ENCODE measurements at regions not wholly inside any gene's neighbourhood (a gene's known extent, or its start where the extent isn't known, plus 50 kb on each side); places are given as distances from the start of the nearest gene placed in this dataset.
A peak's percentile ranks its signal among the peaks of the same experiment; 100 is the strongest.

GRCh38 chr4:19575924-19576323, 675.8 kb upstream of the SLIT2 start:
- no peaks in the 10 kb centered on the region for H3K4me1 ChIP-seq (ENCODE audit: control insufficient read depth, insufficient read depth, low read length)
- DNase-seq (ENCODE audit: low read depth, low spot score) (no peak), FAIRE-seq (no peak), ATAC-seq (no peak)
- in situ Hi-C loops (cut with MboI) = no loop called here
- WGBS (ENCODE audit: insufficient coverage, insufficient replicate concordance, low lambda C conversion rate, missing lambda C conversion rate) = 30% methylated on average over 5 of the region's 5 CpGs
- POLR2A ChIA-PET = no interaction called here
- no peak overlapping the region for H3K27ac ChIP-seq (ENCODE audit: control insufficient read depth, insufficient read depth)
- CTCF ChIA-PET = no interaction called here
- TF ChIP-seq SPI1 (IDR thresholded peaks at IDR 0.05; ENCODE audit: borderline replicate concordance, insufficient read depth, low read depth, low read length) (peak; percentile 78; the same call in 1 of the 2 replicates), TAF1 (IDR thresholded peaks at IDR 0.05; ENCODE audit: borderline replicate concordance, low read depth, low read length) (no peak), IKZF1 (conservative IDR thresholded peaks at IDR 0.05) (0 out of 2 replicates have a peak, but pooled peaks have one; percentile 22), PKNOX1 (IDR thresholded peaks at IDR 0.05) (no peak), DPF2 (IDR thresholded peaks at IDR 0.05) (0 out of 2 replicates have a peak, but pooled peaks have one; percentile 17)
- no peaks in the 10 kb centered on the region for H4K20me1 ChIP-seq (ENCODE audit: control insufficient read depth, insufficient read depth)
- H3K79me2 ChIP-seq (ENCODE audit: control insufficient read depth, insufficient read depth, low read length) = no peaks in the 10 kb centered on the region
- no peaks in the 10 kb centered on the region for H3K36me3 ChIP-seq (ENCODE audit: control insufficient read depth in 2 of 2, insufficient read depth in 2 of 2, low read length in 1 of 2)
- SMC1A ChIA-PET (ENCODE audit: uncharacterized antibody, unreplicated experiment) = no interaction called here
- intact Hi-C loops (cut with micrococcal nuclease; ENCODE audit: unreplicated experiment) = no loop called here
- H2AFZ ChIP-seq (ENCODE audit: control insufficient read depth, low read depth, low read length) = no peak overlapping the region
- BruUV-seq (replicated peaks) = no TSS peak
- no peaks in the 10 kb centered on the region for H3K9me3 ChIP-seq (replicated peaks; ENCODE audit: control insufficient read depth, insufficient read depth, low read length)
- H3K4me3 ChIP-seq = no peak overlapping the region
- no peak overlapping the region for H3K9ac ChIP-seq (ENCODE audit: control insufficient read depth, insufficient read depth, low read length)
- RAD21 ChIA-PET (ENCODE audit: unreplicated experiment) = no interaction called here
- H3K4me2 ChIP-seq (ENCODE audit: control insufficient read depth, insufficient read depth) = no peak overlapping the region
- no peaks in the 10 kb centered on the region for H3K27me3 ChIP-seq (replicated peaks in 1 of 2; ENCODE audit: control insufficient read depth in 2 of 2, insufficient read depth in 2 of 2, low read length in 1 of 2)

DNA sequence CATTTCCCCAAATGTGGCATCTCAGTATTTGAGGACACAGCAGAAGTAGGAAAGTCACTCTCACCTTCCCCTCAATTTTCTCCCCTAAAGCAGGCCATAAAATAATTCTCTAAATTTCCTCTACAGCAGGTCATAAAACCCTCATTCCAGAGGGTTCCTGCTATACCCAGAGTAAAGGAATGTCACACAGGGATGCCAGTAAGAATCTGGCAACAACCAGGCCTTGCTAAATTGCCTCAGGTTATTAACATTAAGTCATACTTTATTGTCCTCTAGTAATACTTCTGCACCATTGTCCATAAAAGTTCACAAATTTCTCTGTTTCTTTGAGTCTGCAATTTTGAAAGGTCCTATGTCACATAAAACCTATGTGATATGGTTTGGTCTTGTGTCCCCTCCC, 685.7 kb upstream of the SLIT2 start:
- Histone ChIP-seq H3K9me3 (replicated peaks; ENCODE audit: control insufficient read depth, insufficient read depth, low read length) (no peaks in the 10 kb centered on the region), H3K79me2 (ENCODE audit: control insufficient read depth, insufficient read depth, low read length) (no peaks in the 10 kb centered on the region), H3K36me3 (ENCODE audit: control insufficient read depth in 2 of 2, insufficient read depth in 2 of 2, low read length in 1 of 2) (no peaks in the 10 kb centered on the region), H4K20me1 (ENCODE audit: control insufficient read depth, insufficient read depth) (no peaks in the 10 kb centered on the region), H2AFZ (ENCODE audit: control insufficient read depth, low read depth, low read length) (no peak overlapping the region), H3K4me1 (ENCODE audit: control insufficient read depth, insufficient read depth, low read length) (no peaks in the 10 kb centered on the region), H3K27ac (ENCODE audit: control insufficient read depth, insufficient read depth) (no peak overlapping the region), H3K4me3 (no peak overlapping the region), H3K9ac (ENCODE audit: control insufficient read depth, insufficient read depth, low read length) (no peak overlapping the region), H3K27me3 (replicated peaks in 1 of 2; ENCODE audit: control insufficient read depth in 2 of 2, insufficient read depth in 2 of 2, low read length in 1 of 2) (no peaks in the 10 kb centered on the region), H3K4me2 (ENCODE audit: control insufficient read depth, insufficient read depth) (no peak overlapping the region)
- ChIA-PET SMC1A (ENCODE audit: uncharacterized antibody, unreplicated experiment) (no interaction called here), POLR2A (no interaction called here), RAD21 (ENCODE audit: unreplicated experiment) (no interaction called here), CTCF (no interaction called here)
- intact Hi-C loops (cut with micrococcal nuclease; ENCODE audit: unreplicated experiment) (no loop called here), in situ Hi-C loops (cut with MboI) (no loop called here)
- DNase-seq (ENCODE audit: low read depth, low spot score) (no peak), ATAC-seq (no peak), FAIRE-seq (no peak)
- BruUV-seq (replicated peaks) = no TSS peak
- TF ChIP-seq, protein P1, sequence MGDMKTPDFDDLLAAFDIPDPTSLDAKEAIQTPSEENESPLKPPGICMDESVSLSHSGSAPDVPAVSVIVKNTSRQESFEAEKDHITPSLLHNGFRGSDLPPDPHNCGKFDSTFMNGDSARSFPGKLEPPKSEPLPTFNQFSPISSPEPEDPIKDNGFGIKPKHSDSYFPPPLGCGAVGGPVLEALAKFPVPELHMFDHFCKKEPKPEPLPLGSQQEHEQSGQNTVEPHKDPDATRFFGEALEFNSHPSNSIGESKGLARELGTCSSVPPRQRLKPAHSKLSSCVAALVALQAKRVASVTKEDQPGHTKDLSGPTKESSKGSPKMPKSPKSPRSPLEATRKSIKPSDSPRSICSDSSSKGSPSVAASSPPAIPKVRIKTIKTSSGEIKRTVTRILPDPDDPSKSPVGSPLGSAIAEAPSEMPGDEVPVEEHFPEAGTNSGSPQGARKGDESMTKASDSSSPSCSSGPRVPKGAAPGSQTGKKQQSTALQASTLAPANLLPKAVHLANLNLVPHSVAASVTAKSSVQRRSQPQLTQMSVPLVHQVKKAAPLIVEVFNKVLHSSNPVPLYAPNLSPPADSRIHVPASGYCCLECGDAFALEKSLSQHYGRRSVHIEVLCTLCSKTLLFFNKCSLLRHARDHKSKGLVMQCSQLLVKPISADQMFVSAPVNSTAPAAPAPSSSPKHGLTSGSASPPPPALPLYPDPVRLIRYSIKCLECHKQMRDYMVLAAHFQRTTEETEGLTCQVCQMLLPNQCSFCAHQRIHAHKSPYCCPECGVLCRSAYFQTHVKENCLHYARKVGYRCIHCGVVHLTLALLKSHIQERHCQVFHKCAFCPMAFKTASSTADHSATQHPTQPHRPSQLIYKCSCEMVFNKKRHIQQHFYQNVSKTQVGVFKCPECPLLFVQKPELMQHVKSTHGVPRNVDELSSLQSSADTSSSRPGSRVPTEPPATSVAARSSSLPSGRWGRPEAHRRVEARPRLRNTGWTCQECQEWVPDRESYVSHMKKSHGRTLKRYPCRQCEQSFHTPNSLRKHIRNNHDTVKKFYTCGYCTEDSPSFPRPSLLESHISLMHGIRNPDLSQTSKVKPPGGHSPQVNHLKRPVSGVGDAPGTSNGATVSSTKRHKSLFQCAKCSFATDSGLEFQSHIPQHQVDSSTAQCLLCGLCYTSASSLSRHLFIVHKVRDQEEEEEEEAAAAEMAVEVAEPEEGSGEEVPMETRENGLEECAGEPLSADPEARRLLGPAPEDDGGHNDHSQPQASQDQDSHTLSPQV (IDR thresholded peaks at IDR 0.05) = no peak
- no peak for TF ChIP-seq YBX1 (IDR thresholded peaks at IDR 0.05)
- TF ChIP-seq KDM1A (IDR thresholded peaks at IDR 0.05; ENCODE audit: borderline replicate concordance) = no peak
- TF ChIP-seq, protein P2, sequence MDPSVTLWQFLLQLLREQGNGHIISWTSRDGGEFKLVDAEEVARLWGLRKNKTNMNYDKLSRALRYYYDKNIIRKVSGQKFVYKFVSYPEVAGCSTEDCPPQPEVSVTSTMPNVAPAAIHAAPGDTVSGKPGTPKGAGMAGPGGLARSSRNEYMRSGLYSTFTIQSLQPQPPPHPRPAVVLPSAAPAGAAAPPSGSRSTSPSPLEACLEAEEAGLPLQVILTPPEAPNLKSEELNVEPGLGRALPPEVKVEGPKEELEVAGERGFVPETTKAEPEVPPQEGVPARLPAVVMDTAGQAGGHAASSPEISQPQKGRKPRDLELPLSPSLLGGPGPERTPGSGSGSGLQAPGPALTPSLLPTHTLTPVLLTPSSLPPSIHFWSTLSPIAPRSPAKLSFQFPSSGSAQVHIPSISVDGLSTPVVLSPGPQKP (IDR thresholded peaks at IDR 0.05; ENCODE audit: low read depth, low read length) = no peak
- TF ChIP-seq STAT3 (IDR thresholded peaks at IDR 0.05; ENCODE audit: low read depth, low read length) = no peak
- TF ChIP-seq MXI1 (IDR thresholded peaks at IDR 0.05; ENCODE audit: low read depth, low read length) = no peak
- no peak for TF ChIP-seq RCOR1 (conservative IDR thresholded peaks at IDR 0.05; ENCODE audit: low read depth, low read length)
- TF ChIP-seq HDAC6 (IDR thresholded peaks at IDR 0.05; ENCODE audit: unreplicated experiment) = no peak
- TF ChIP-seq EED (IDR thresholded peaks at IDR 0.05; ENCODE audit: low read depth) = no peak
- no peak for TF ChIP-seq NFIC (IDR thresholded peaks at IDR 0.05; ENCODE audit: low read depth, low read length)

Data from GM12878 (cell line).